GM12892 (cell line): ENCODE measurements at regions not wholly inside any gene's neighbourhood (a gene's known extent, or its start where the extent isn't known, plus 50 kb on each side); places are given as distances from the start of the nearest gene placed in this dataset.

Source experiments
- POLR2A ChIP-seq: IDR thresholded peaks from 2 replicates; pipeline ENCODE4 v1.6.1; 2011; ENCODE audit warnings: low read depth, low read length, control low read depth
- POLR2AphosphoS5 ChIP-seq: IDR thresholded peaks from 2 replicates; pipeline ENCODE4 v1.6.1; 2011; ENCODE audit warnings: low read depth, low read length, control low read depth

DNA sequence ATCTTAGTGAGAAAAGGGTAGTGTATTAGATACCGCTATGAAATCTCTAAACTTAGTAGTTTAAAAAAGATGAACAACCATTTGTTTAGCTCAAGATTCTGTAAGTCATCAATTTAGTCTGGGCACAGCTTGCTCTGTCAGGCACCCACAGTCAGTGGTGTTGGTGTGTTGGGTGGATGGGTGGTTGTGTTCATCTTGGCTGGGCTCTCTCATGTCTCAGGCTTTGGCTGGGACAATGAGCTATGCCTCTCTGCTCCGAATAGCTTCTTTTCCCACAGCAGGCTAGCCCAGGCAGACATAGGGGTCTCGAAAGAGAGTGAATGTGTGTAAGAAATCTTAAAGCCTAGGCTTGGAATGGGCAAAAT, 127.0 kb upstream of the GATB start:
- TF ChIP-seq POLR2A (no peak), POLR2AphosphoS5 (no peak)
